Tibial nerve (tissue), 4 donors: ENCODE measurements at regions not wholly inside any gene's neighbourhood (a gene's known extent, or its start where the extent isn't known, plus 50 kb on each side); places are given as distances from the start of the nearest gene placed in this dataset.
"Not testable (repeated sequence)": the region's sequence is repeated elsewhere in the genome, so short reads cannot be mapped to it uniquely, and the experiment has no call there.

Source experiments
- DNase-seq, 2 donors: peaks; one replicate each; pipeline ENCODE4 v3.0.0-alpha.2; 2019; ENCODE audit warnings: low spot score in 2 of 2
- H3K27ac ChIP-seq, 4 donors: fragments of 200-600 bp; sonication (generic) in 3 of 4; one replicate each; pipeline ENCODE4 v1.5.1; 2017 to 2019; ENCODE audit warnings: mild to moderate bottlenecking in 1 of 4
- H3K27me3 ChIP-seq, 2 donors: fragments of 200-600 bp; sonication (generic) in 1 of 2; one replicate each; pipeline versions ENCODE4 v1.5.1 to v1.6.0; 2017 to 2019
- H3K36me3 ChIP-seq, 3 donors: fragments of 200-600 bp; sonication (generic); one replicate each; pipeline ENCODE4 v1.5.1; 2018 to 2019
- H3K4me1 ChIP-seq, 4 donors: fragments of 200-600 bp; sonication (generic) in 3 of 4; one replicate each; pipeline ENCODE4 v1.5.1; 2017 to 2019
- H3K4me3 ChIP-seq, 4 donors: fragments of 200-600 bp; sonication (generic) in 3 of 4; one replicate each; pipeline ENCODE4 v1.5.1; 2017 to 2019; ENCODE audit warnings: mild to moderate bottlenecking in 1 of 4, moderate library complexity in 1 of 4
- H3K9me3 ChIP-seq, 4 donors: fragments of 200-600 bp; sonication (generic) in 3 of 4; one replicate each; pipeline ENCODE4 v1.5.1; 2017 to 2019
- EP300 ChIP-seq, 2 donors: sonication (generic); formaldehyde crosslinking; IDR thresholded peaks; one replicate each; pipeline ENCODE4 v1.6.1; 2017; ENCODE audit warnings: antibody characterized with exemption in 2 of 2, mild to moderate bottlenecking in 1 of 2
- POLR2A ChIP-seq, 2 donors: fragments of 450-650 bp; IDR thresholded peaks; one replicate each; pipeline ENCODE4 v1.6.1; 2017; ENCODE audit warnings: antibody characterized with exemption in 2 of 2, mild to moderate bottlenecking in 2 of 2, moderate library complexity in 2 of 2
- WGBS, 2 donors: methylation state at CpG; one replicate each; pipeline ENCODE4 v1.1.5; 2018; 5-methylcytosine and 5-hydroxymethylcytosine counted together
- TF ChIP-seq, protein P1 (sequence below), 5 experiments: fragments of 200-600 bp in 3 of 5; fragments of 450-650 bp in 2 of 5; sonication (generic) in 3 of 5; IDR thresholded peaks; one replicate each; pipeline ENCODE4 v1.5.1; 2016 to 2019; ENCODE audit warnings: antibody characterized with exemption in 5 of 5, mild to moderate bottlenecking in 3 of 5, moderate library complexity in 2 of 5

GRCh38 chr6:97771372-97771771 lies 488.4 kb upstream of the MMS22L start:
- 44 to 61% methylated on average over 2 of the region's 2 CpGs for WGBS, 2 donors
- no peak for DNase-seq
- Histone ChIP-seq H3K27ac (no peak overlapping the region), H3K4me1 (no peaks in the 10 kb centered on the region), H3K36me3 (no peaks in the 10 kb centered on the region), H3K27me3 (no peaks in the 10 kb centered on the region), H3K9me3 (no peaks in the 10 kb centered on the region), H3K4me3 (no peak overlapping the region)
- no peak for TF ChIP-seq POLR2A (IDR thresholded peaks at IDR 0.05)
- TF ChIP-seq, protein P1, sequence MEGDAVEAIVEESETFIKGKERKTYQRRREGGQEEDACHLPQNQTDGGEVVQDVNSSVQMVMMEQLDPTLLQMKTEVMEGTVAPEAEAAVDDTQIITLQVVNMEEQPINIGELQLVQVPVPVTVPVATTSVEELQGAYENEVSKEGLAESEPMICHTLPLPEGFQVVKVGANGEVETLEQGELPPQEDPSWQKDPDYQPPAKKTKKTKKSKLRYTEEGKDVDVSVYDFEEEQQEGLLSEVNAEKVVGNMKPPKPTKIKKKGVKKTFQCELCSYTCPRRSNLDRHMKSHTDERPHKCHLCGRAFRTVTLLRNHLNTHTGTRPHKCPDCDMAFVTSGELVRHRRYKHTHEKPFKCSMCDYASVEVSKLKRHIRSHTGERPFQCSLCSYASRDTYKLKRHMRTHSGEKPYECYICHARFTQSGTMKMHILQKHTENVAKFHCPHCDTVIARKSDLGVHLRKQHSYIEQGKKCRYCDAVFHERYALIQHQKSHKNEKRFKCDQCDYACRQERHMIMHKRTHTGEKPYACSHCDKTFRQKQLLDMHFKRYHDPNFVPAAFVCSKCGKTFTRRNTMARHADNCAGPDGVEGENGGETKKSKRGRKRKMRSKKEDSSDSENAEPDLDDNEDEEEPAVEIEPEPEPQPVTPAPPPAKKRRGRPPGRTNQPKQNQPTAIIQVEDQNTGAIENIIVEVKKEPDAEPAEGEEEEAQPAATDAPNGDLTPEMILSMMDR (IDR thresholded peaks at IDR 0.05), result no peak
- TF ChIP-seq EP300 (IDR thresholded peaks at IDR 0.05), result no peak

DNA sequence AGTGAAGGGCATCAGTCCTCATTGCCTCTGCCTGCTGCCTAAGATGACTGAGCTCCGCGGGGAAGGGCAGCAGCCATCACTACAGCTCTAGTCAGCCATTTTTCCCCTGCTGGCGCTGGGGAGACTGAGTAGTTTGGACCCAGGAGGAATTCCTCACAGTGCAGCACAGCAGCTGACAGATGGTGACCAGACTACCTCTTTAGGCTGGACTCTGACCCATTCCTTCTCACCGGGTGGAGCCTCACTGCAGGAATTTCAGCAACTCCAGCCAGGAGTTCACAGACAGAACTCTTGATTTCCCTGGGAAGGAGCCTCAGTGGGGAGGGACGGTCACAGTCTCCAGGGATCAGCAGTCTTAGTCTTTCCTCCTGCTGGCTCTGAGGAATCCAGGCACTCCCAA lies 492.0 kb upstream of the MMS22L start:
- TF ChIP-seq, protein P1 (IDR thresholded peaks at IDR 0.05), result no peak
- TF ChIP-seq POLR2A (IDR thresholded peaks at IDR 0.05), result no peak
- TF ChIP-seq EP300 (IDR thresholded peaks at IDR 0.05), result no peak
- 75 to 94% methylated on average over 5 of the region's 5 CpGs for WGBS, 2 donors

GRCh38 chr6:97778290-97779038 lies 495.4 kb upstream of the MMS22L start:
- Histone ChIP-seq H3K9me3 (no peaks in the 10 kb centered on the region), H3K4me1 (no peaks in the 10 kb centered on the region), H3K4me3 (no peak overlapping the region), H3K27ac (no peak overlapping the region), H3K36me3 (no peaks in the 10 kb centered on the region), H3K27me3 (no peaks in the 10 kb centered on the region)
- TF ChIP-seq EP300 (IDR thresholded peaks at IDR 0.05) (no peak), POLR2A (IDR thresholded peaks at IDR 0.05) (no peak)
- TF ChIP-seq, protein P1 (IDR thresholded peaks at IDR 0.05), result no peak
- 68 to 75% methylated on average over 5 of the region's 5 CpGs for WGBS, 2 donors
- no peak for DNase-seq

More for the DNA sequence above, 492.0 kb upstream of the MMS22L start:
- Histone ChIP-seq H3K4me1 (no peaks in the 10 kb centered on the region), H3K27me3 (no peaks in the 10 kb centered on the region), H3K4me3 (no peak overlapping the region), H3K27ac (no peak overlapping the region), H3K36me3 (no peaks in the 10 kb centered on the region), H3K9me3 (no peaks in the 10 kb centered on the region)
- DNase-seq, result no peak

- not testable (repeated sequence) for DNase-seq, H3K4me1 ChIP-seq, H3K27me3 ChIP-seq, H3K27ac ChIP-seq, H3K9me3 ChIP-seq, H3K36me3 ChIP-seq, H3K4me3 ChIP-seq
- WGBS, 2 donors, result 87 to 91% methylated on average over 5 of the region's 6 CpGs
Observed at GRCh38 chr6:97779039-97779766, 496.2 kb upstream of the MMS22L start.

GRCh38 chr6:97790926-97791590 lies 508.0 kb upstream of the MMS22L start:
- Histone ChIP-seq H3K27ac (no peak overlapping the region), H3K27me3 (no peaks in the 10 kb centered on the region), H3K9me3 (peaks cover 0 to 14% (median 0%) of the 10 kb centered on the region in 4 donors), H3K36me3 (no peaks in the 10 kb centered on the region), H3K4me1 (no peaks in the 10 kb centered on the region), H3K4me3 (no peak overlapping the region)
- no peak for DNase-seq
- TF ChIP-seq EP300 (IDR thresholded peaks at IDR 0.05) (no peak), POLR2A (IDR thresholded peaks at IDR 0.05) (no peak)
- TF ChIP-seq, protein P1 (IDR thresholded peaks at IDR 0.05), result no peak
- WGBS, 2 donors, result 89 to 90% methylated on average over 19 to 20 of the region's 20 CpGs
